ENCODE measurements at regions not wholly inside any gene's neighbourhood (a gene's known extent, or its start where the extent isn't known, plus 50 kb on each side); places are given as distances from the start of the nearest gene placed in this dataset.

DNA sequence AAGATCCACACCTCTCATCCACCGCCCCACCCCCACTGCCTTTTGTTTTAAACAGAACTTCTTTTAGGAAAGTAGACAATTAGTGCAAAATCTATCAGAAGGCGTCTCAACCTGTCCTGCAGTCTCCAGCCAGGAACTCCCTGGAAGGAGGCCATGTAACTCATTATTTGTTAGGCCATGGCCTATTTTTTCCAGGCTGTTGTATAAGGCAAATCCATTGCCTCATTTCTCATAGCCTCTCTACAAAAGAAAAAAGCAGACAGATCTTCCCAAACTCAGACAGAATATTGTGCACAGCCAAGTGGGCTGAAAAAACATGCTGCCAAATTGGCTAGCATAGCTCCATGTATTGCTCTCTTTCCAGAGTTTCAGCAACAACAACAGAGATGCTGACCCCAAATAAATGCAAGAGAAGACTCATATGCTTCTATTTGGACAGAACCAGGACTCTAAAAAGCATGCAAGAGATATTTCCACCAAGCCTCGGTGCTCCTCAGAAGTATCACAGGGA lies 770.7 kb upstream of the CXADR start:
- peak in 1 of 2 donors; percentile 11 for DNase-seq (ENCODE audit: low spot score in 2 of 2)
- Histone ChIP-seq H3K27me3 (no peaks in the 10 kb centered on the region), H3K27ac (no peak overlapping the region), H3K36me3 (no peaks in the 10 kb centered on the region), H3K4me1 (peaks cover 0 to 12% (median 0%) of the 10 kb centered on the region in 4 donors), H3K9me3 (no peaks in the 10 kb centered on the region), H3K4me3 (no peak overlapping the region)
- no peak for TF ChIP-seq POLR2A (IDR thresholded peaks at IDR 0.05)
- TF ChIP-seq, protein P1, sequence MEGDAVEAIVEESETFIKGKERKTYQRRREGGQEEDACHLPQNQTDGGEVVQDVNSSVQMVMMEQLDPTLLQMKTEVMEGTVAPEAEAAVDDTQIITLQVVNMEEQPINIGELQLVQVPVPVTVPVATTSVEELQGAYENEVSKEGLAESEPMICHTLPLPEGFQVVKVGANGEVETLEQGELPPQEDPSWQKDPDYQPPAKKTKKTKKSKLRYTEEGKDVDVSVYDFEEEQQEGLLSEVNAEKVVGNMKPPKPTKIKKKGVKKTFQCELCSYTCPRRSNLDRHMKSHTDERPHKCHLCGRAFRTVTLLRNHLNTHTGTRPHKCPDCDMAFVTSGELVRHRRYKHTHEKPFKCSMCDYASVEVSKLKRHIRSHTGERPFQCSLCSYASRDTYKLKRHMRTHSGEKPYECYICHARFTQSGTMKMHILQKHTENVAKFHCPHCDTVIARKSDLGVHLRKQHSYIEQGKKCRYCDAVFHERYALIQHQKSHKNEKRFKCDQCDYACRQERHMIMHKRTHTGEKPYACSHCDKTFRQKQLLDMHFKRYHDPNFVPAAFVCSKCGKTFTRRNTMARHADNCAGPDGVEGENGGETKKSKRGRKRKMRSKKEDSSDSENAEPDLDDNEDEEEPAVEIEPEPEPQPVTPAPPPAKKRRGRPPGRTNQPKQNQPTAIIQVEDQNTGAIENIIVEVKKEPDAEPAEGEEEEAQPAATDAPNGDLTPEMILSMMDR (IDR thresholded peaks at IDR 0.05), result no peak
- no peak for TF ChIP-seq EP300 (IDR thresholded peaks at IDR 0.05)
- 42 to 52% methylated on average over 3 of the region's 3 CpGs for WGBS, 2 donors

DNA sequence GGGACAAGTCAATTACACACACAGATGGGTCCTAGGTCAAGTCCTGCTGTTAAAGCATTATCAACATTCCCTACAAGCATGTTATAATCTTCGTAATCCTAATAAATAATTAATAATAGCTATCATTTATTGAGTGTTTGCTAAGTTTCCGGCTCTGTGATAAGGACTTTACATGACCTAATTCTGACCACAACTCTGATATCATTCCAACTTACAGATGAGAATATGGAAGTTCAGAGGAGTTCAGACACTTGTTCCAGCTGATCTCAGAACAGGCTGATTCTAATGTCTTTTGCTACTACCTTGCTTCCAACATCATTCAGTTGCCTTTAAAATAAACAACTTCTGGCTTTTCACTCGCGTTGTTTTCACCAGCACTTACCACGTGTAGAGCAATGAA lies 770.1 kb upstream of the CXADR start:
- H3K4me3 ChIP-seq, result no peak overlapping the region
- DNase-seq (ENCODE audit: low spot score in 2 of 2), result no peak
- no peak overlapping the region for H3K27ac ChIP-seq
- no peaks in the 10 kb centered on the region for H3K9me3 ChIP-seq
- H3K4me1 ChIP-seq, result peaks cover 0 to 12% (median 0%) of the 10 kb centered on the region in 4 donors
- H3K27me3 ChIP-seq, result no peaks in the 10 kb centered on the region
- 73 to 75% methylated on average over 5 of the region's 5 CpGs for WGBS, 2 donors
- TF ChIP-seq, protein P1 (IDR thresholded peaks at IDR 0.05), result no peak
- TF ChIP-seq EP300 (IDR thresholded peaks at IDR 0.05), result no peak
- no peak for TF ChIP-seq POLR2A (IDR thresholded peaks at IDR 0.05)
- no peaks in the 10 kb centered on the region for H3K36me3 ChIP-seq

DNA sequence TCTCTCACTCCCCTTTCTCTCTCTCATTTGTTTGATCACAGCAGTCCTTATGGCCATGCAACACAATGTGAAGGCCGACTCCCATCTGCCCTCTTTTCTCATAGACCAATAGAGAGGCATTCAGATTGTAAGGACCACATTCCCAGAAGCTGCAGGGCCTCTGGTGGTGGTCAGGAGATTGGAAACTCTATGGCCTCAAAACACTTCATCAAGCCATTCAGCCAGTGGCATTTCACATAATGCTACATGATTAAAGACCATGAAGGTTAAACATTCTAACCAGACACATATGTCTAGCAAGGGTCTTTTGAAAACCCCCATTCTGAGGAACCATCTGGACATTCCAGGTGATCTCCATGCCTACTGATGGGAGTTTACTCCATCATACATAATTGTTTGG lies 769.5 kb upstream of the CXADR start:
- Histone ChIP-seq H3K27me3 (no peaks in the 10 kb centered on the region), H3K27ac (no peak overlapping the region), H3K4me3 (no peak overlapping the region), H3K4me1 (peaks cover 0 to 12% (median 0%) of the 10 kb centered on the region in 4 donors), H3K9me3 (no peaks in the 10 kb centered on the region), H3K36me3 (no peaks in the 10 kb centered on the region)
- DNase-seq (ENCODE audit: low spot score in 2 of 2), result no peak
- TF ChIP-seq, protein P1 (IDR thresholded peaks at IDR 0.05), result no peak
- no peak for TF ChIP-seq POLR2A (IDR thresholded peaks at IDR 0.05)
- 79 to 85% methylated on average over 1 of the region's 1 CpG for WGBS, 2 donors

DNA sequence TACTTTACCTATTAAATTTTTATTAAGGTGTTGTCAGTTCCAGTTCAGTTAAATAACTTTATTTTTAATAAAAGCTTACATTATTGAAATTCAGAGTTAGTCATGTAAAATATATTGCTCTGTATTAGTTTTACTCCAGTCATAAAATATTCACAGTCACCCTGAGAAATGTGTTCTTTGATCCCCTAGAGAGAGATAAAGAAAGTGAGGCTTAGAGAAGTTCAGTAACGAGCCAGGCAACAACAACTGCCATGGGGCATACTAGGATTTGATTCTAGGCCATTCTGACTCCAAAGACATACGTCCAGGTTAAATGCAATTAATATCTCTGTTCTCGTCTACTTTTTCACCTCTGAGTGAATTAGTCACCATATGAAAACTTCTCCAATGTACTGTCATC lies 761.9 kb upstream of the CXADR start:
- 80 to 84% methylated on average over 3 of the region's 3 CpGs for WGBS, 2 donors
- H3K27ac ChIP-seq, result no peak overlapping the region
- H3K4me3 ChIP-seq, result no peak overlapping the region
- no peaks in the 10 kb centered on the region for H3K9me3 ChIP-seq
- H3K27me3 ChIP-seq, result no peaks in the 10 kb centered on the region
- TF ChIP-seq EP300 (IDR thresholded peaks at IDR 0.05) (no peak), POLR2A (IDR thresholded peaks at IDR 0.05) (no peak)
- TF ChIP-seq, protein P1 (IDR thresholded peaks at IDR 0.05), result no peak
- no peaks in the 10 kb centered on the region for H3K4me1 ChIP-seq
- no peaks in the 10 kb centered on the region for H3K36me3 ChIP-seq
- DNase-seq (ENCODE audit: low spot score in 2 of 2), result no peak

DNA sequence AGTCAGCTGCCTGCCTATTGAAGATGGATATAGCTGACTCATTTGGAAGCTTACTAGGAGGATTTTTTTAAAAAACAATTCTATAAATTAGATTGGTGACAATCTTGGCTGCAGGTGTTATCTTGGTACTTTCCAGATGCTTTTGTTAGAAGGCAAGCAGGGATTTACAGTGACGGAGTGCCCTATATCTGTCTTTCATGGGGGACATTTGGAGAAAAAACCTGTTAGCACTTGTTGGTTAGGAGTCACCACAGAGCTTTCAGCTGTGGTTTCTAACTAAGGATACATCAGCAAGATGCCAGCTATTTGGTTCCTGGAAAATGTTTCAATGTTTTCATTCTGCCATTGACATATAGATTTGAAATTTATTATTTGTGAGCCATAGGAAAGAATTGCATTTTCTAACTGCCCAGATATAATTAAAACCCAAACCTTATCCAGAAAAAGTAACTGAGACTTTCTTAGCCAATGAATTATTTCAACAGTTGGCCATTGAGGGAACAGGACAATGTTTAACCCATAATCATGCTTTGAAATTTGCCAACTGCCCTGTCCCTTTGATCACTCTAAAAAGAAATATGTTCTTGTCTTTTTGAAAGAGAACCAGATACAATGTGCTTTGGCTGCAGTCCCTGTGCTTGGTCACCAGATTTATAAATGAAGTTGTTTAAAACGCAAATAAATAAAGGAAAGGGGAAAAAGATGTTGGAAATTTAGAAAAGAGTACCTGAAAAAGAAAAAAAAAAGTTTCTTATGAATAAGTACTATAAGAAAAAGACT lies 761.0 kb upstream of the CXADR start:
- H3K27ac ChIP-seq, result no peak overlapping the region
- DNase-seq (ENCODE audit: low spot score in 2 of 2), result no peak
- no peaks in the 10 kb centered on the region for H3K9me3 ChIP-seq
- H3K4me1 ChIP-seq, result no peaks in the 10 kb centered on the region
- no peaks in the 10 kb centered on the region for H3K27me3 ChIP-seq
- no peak overlapping the region for H3K4me3 ChIP-seq
- H3K36me3 ChIP-seq, result no peaks in the 10 kb centered on the region
- WGBS, 2 donors, result 67 to 68% methylated on average over 2 of the region's 2 CpGs
- TF ChIP-seq, protein P1 (IDR thresholded peaks at IDR 0.05), result no peak
- TF ChIP-seq EP300 (IDR thresholded peaks at IDR 0.05) (no peak), POLR2A (IDR thresholded peaks at IDR 0.05) (no peak)
